Neuronal stem cell (in vitro differentiated cells): ENCODE measurements at regions not wholly inside any gene's neighbourhood (a gene's known extent, or its start where the extent isn't known, plus 50 kb on each side); places are given as distances from the start of the nearest gene placed in this dataset.

Source experiments
- DNase-seq: peaks from one replicate; pipeline ENCODE4 v3.0.0-alpha.2; 2013; ENCODE audit warnings: low spot score
- H2AFZ ChIP-seq: one replicate; pipeline ENCODE4 v1.6.1; 2013; ENCODE audit warnings: mild to moderate bottlenecking, low read length, inconsistent platforms
- H2AK5ac ChIP-seq: 2 replicates; pipeline ENCODE4 v1.6.1; 2013; ENCODE audit warnings: low read depth, mild to moderate bottlenecking, inconsistent platforms, low read length, moderate library complexity, mixed read lengths
- H2BK120ac ChIP-seq: 2 replicates; pipeline ENCODE4 v1.6.1; 2013; ENCODE audit warnings: low read depth, mild to moderate bottlenecking, inconsistent platforms, low read length, moderate library complexity, mixed read lengths
- H2BK12ac ChIP-seq: one replicate; pipeline ENCODE4 v1.6.1; 2013; ENCODE audit warnings: low read length, inconsistent platforms
- H2BK15ac ChIP-seq: 2 replicates; pipeline ENCODE4 v1.6.1; 2013; ENCODE audit warnings: mild to moderate bottlenecking, low read length, inconsistent platforms, mixed read lengths
- H2BK5ac ChIP-seq: one replicate; pipeline ENCODE4 v1.6.1; 2013; ENCODE audit warnings: inconsistent platforms, mild to moderate bottlenecking, low read length, moderate library complexity
- H3K14ac ChIP-seq: one replicate; pipeline ENCODE4 v1.6.1; 2013; ENCODE audit warnings: low read length, inconsistent platforms
- H3K18ac ChIP-seq: 2 replicates; pipeline ENCODE4 v1.6.1; 2013; ENCODE audit warnings: low read length, inconsistent platforms
- H3K23ac ChIP-seq: 2 replicates; pipeline ENCODE4 v1.6.1; 2013; ENCODE audit warnings: low read depth, mild to moderate bottlenecking, mixed read lengths, low read length, inconsistent platforms; ENCODE audit not compliant: poor library complexity
- H3K27ac ChIP-seq: replicated peaks from 3 replicates; pipeline ENCODE4 v1.5.1; 2013; ENCODE audit warnings: low read length, inconsistent platforms
- H3K27me3 ChIP-seq, 3 experiments: 2 replicates each; pipeline ENCODE4 v1.6.1; 2013; ENCODE audit warnings: low read length in 3 of 3, mild to moderate bottlenecking in 2 of 3, inconsistent platforms in 1 of 3, low read depth in 1 of 3, mixed read lengths in 1 of 3, moderate library complexity in 1 of 3; ENCODE audit not compliant: control insufficient read depth in 3 of 3, insufficient read depth in 3 of 3
- H3K36me3 ChIP-seq, 2 donors: replicated peaks in 1 of 2; 2 replicates each; pipeline ENCODE4 v1.6.1; 2013; ENCODE audit warnings: low read length in 2 of 2; ENCODE audit not compliant: control insufficient read depth in 2 of 2, insufficient read depth in 2 of 2
- H3K4ac ChIP-seq: 2 replicates; pipeline ENCODE4 v1.6.1; 2013; ENCODE audit warnings: inconsistent platforms, mild to moderate bottlenecking, low read length, moderate library complexity
- H3K4me1 ChIP-seq, 2 donors: 1 replicate in 1 of 2; 2 replicates in 1 of 2; pipeline ENCODE4 v1.6.1; 2013; ENCODE audit warnings: low read length in 2 of 2, low read depth in 1 of 2; ENCODE audit not compliant: control insufficient read depth in 2 of 2, insufficient read depth in 1 of 2
- H3K4me2 ChIP-seq: one replicate; pipeline ENCODE4 v1.6.1; 2013; ENCODE audit warnings: mild to moderate bottlenecking, low read length, inconsistent platforms; ENCODE audit not compliant: insufficient read depth, poor library complexity, severe bottlenecking
- H3K4me3 ChIP-seq, 2 donors: 2 replicates each; pipeline ENCODE4 v1.5.1; 2013; ENCODE audit warnings: low read length in 2 of 2, mild to moderate bottlenecking in 2 of 2, inconsistent platforms in 1 of 2, moderate library complexity in 1 of 2
- H3K79me1 ChIP-seq: one replicate; pipeline ENCODE4 v1.6.1; 2013; ENCODE audit warnings: low read depth, mild to moderate bottlenecking, inconsistent platforms, low read length, moderate library complexity
- H3K9ac ChIP-seq: one replicate; pipeline ENCODE4 v1.6.1; 2013; ENCODE audit warnings: mild to moderate bottlenecking, low read depth, low read length, inconsistent platforms; ENCODE audit not compliant: poor library complexity
- H3K9me3 ChIP-seq, 2 donors: replicated peaks in 1 of 2; 2 replicates each; pipeline versions ENCODE3 to v1.6.1; 2013; ENCODE audit warnings: low read length in 2 of 2, mild to moderate bottlenecking in 2 of 2, inconsistent platforms in 1 of 2, low read depth in 1 of 2, mixed read lengths in 1 of 2, moderate library complexity in 1 of 2; ENCODE audit not compliant: control insufficient read depth in 2 of 2, insufficient read depth in 1 of 2
- H4K8ac ChIP-seq: one replicate; pipeline ENCODE4 v1.6.1; 2013; ENCODE audit warnings: low read depth, mild to moderate bottlenecking, inconsistent platforms, low read length, moderate library complexity
- H4K91ac ChIP-seq: one replicate; pipeline ENCODE4 v1.6.1; 2013; ENCODE audit warnings: low read length, low read depth, mild to moderate bottlenecking, inconsistent platforms; ENCODE audit not compliant: poor library complexity
- WGBS, 2 donors: extraction: QIAGEN DNeasy Blood & Tissue Kit; methylation state at CpG; one replicate each; pipeline ENCODE4 v1.1.7; 2013; ENCODE audit warnings: missing lambda C conversion rate in 2 of 2, mixed read lengths in 1 of 2; ENCODE audit not compliant: insufficient read length in 2 of 2, insufficient replicate concordance in 1 of 2; ENCODE audit errors: extremely low coverage in 2 of 2; 5-methylcytosine and 5-hydroxymethylcytosine counted together

- Histone ChIP-seq H2BK5ac (no peak overlapping the region), H2AFZ (no peak overlapping the region), H2BK15ac (no peak overlapping the region), H3K14ac (no peak overlapping the region), H3K36me3 (no peaks in the 10 kb centered on the region), H4K91ac (no peak overlapping the region), H3K4me3 (no peak overlapping the region), H2BK12ac (no peak overlapping the region), H3K4me1 (peaks cover 0 to 6% of the 10 kb centered on the region in 2 donors), H3K18ac (no peak overlapping the region), H3K27ac (no peak overlapping the region), H3K9me3 (no peaks in the 10 kb centered on the region), H3K4me2 (no peak overlapping the region), H3K27me3 (no peaks in the 10 kb centered on the region), H3K79me1 (no peaks in the 10 kb centered on the region), H2AK5ac (no peak overlapping the region), H3K9ac (no peak overlapping the region), H2BK120ac (no peak overlapping the region), H3K4ac (no peak overlapping the region), H4K8ac (no peak overlapping the region), H3K23ac (no peak overlapping the region)
- no CpG with 5 or more reads among the region's 1 CpG for WGBS, 2 donors
- no peak for DNase-seq
These were observed 437.3 kb downstream of the HDGFL1 start for GRCh38 chr6:23006656-23007055.

- Histone ChIP-seq H3K23ac (no peak overlapping the region), H2BK120ac (no peak overlapping the region), H3K14ac (no peak overlapping the region), H3K27me3 (no peaks in the 10 kb centered on the region), H2BK15ac (no peak overlapping the region), H3K79me1 (no peaks in the 10 kb centered on the region), H3K4me2 (no peak overlapping the region), H4K8ac (no peak overlapping the region), H2BK12ac (no peak overlapping the region), H3K9ac (no peak overlapping the region), H2AFZ (no peak overlapping the region), H4K91ac (no peak overlapping the region), H3K4ac (no peak overlapping the region), H3K36me3 (no peaks in the 10 kb centered on the region), H3K4me3 (no peak overlapping the region), H2AK5ac (no peak overlapping the region), H2BK5ac (no peak overlapping the region), H3K18ac (no peak overlapping the region), H3K4me1 (no peaks in the 10 kb centered on the region), H3K27ac (no peak overlapping the region), H3K9me3 (no peaks in the 10 kb centered on the region)
- no peak for DNase-seq
These were observed 442.2 kb downstream of the HDGFL1 start for GRCh38 chr6:23011615-23012014.

- no CpG with 5 or more reads among the region's 6 CpGs for WGBS, 2 donors
- H3K36me3 ChIP-seq, result no peaks in the 10 kb centered on the region
- no peak overlapping the region for H4K8ac ChIP-seq
- no peak overlapping the region for H4K91ac ChIP-seq
- H3K14ac ChIP-seq, result no peak overlapping the region
- H3K4me3 ChIP-seq, result no peak overlapping the region
- no peaks in the 10 kb centered on the region for H3K79me1 ChIP-seq
- H3K27ac ChIP-seq, result no peak overlapping the region
- H2AK5ac ChIP-seq, result no peak overlapping the region
- no peak overlapping the region for H3K4ac ChIP-seq
- H2BK5ac ChIP-seq, result no peak overlapping the region
- no peak overlapping the region for H3K4me2 ChIP-seq
- no peak overlapping the region for H2BK15ac ChIP-seq
- no peak overlapping the region for H3K18ac ChIP-seq
- no peaks in the 10 kb centered on the region for H3K27me3 ChIP-seq
- H3K9ac ChIP-seq, result no peak overlapping the region
- H3K23ac ChIP-seq, result no peak overlapping the region
- H2AFZ ChIP-seq, result peak overlapping the region; percentile 8
- DNase-seq, result no peak
- no peaks in the 10 kb centered on the region for H3K4me1 ChIP-seq
- no peak overlapping the region for H2BK120ac ChIP-seq
- no peaks in the 10 kb centered on the region for H3K9me3 ChIP-seq
- no peak overlapping the region for H2BK12ac ChIP-seq
These were observed 444.4 kb downstream of the HDGFL1 start for GRCh38 chr6:23013776-23014175.

GRCh38 chr6:23016696-23017095, 447.3 kb downstream of the HDGFL1 start:
- no peaks in the 10 kb centered on the region for H3K36me3 ChIP-seq
- DNase-seq, result no peak
- H4K8ac ChIP-seq, result no peak overlapping the region
- no CpG with 5 or more reads among the region's 2 CpGs for WGBS, 2 donors
- no peak overlapping the region for H2BK15ac ChIP-seq
- H2BK120ac ChIP-seq, result no peak overlapping the region
- H3K4me3 ChIP-seq, result no peak overlapping the region
- no peak overlapping the region for H2AK5ac ChIP-seq
- no peaks in the 10 kb centered on the region for H3K79me1 ChIP-seq
- H3K4ac ChIP-seq, result no peak overlapping the region
- H3K9me3 ChIP-seq, result peaks cover 0 to 5% of the 10 kb centered on the region in 2 donors
- H3K14ac ChIP-seq, result no peak overlapping the region
- H4K91ac ChIP-seq, result no peak overlapping the region
- H2BK5ac ChIP-seq, result no peak overlapping the region
- H3K9ac ChIP-seq, result no peak overlapping the region
- no peaks in the 10 kb centered on the region for H3K4me1 ChIP-seq
- no peaks in the 10 kb centered on the region for H3K27me3 ChIP-seq
- no peak overlapping the region for H3K18ac ChIP-seq
- no peak overlapping the region for H3K27ac ChIP-seq
- H3K4me2 ChIP-seq, result no peak overlapping the region
- no peak overlapping the region for H2BK12ac ChIP-seq
- no peak overlapping the region for H3K23ac ChIP-seq
- no peak overlapping the region for H2AFZ ChIP-seq
